ENCODE measurements at regions not wholly inside any gene's neighbourhood (a gene's known extent, or its start where the extent isn't known, plus 50 kb on each side); places are given as distances from the start of the nearest gene placed in this dataset.

DNA sequence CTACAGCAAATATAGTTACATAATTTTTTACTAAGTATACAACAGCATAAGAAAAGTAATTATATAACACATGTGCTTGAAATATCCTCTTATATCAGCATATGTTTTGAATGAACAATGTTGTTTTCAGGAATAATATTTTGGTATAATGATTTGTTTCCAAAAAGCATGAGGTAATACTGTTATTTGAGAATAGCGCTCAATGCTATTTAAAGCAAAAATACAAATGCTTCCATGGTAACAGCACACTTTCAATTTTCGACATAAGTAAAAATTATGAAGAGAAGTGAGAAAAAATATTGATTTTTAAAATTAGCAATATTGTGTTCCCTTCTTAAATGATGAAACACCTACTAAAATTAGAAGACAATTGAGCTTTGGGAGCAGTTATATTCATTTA is 715.9 kb upstream of the ATXN8OS start:
- no peak for DNase-seq

DNA sequence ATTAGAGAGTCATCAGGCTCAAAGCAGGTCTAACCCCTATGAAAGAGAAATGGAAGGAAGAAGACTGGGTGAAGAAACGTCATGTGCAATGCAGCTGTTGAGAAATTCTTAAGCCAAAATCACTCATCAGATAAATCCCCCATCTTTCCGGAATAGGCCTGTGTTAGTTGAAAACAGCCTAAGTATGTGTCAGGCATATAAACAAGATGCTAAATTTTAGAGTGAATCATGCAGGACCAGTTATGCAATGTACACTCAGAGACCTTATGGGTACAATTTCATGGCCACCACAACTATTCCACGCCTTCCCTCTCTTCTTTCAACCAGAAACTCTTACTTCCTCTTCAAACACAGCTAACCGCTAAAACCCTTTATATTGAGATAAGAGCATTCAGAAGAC is 717.7 kb upstream of the ATXN8OS start:
- no peak for DNase-seq

GRCh38 chr13:69373747-69374425 is 733.7 kb upstream of the ATXN8OS start:
- DNase-seq: no peak

- DNase-seq: no peak
Measured at GRCh38 chr13:69363360-69363759, 744.3 kb upstream of the ATXN8OS start.

- DNase-seq: no peak
Measured at GRCh38 chr13:69331245-69331644, 776.4 kb upstream of the ATXN8OS start.

- DNase-seq: peak; percentile 50
Measured at GRCh38 chr13:69324090-69324886, 783.3 kb upstream of the ATXN8OS start.

DNA sequence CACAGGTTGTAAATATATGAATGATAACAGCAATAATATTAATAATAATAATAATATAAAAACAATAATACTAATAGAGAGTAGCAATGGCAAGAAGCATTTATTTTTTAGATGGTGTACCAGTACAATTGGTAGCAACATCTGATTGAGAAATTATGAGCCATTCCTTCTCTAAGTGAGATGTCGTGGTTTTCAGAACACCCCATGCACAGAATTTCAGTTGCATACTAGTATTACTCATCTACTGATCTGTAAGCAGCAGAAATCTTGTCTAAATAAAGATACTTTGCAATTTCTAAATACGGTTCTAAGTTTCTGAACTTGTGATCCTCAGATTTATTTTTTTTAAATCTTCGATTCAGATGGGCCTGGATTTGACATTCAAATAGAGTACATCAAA is 788.0 kb upstream of the ATXN8OS start:
- no peak for DNase-seq

- no peak for DNase-seq
Measured at GRCh38 chr13:69315039-69315438, 792.6 kb upstream of the ATXN8OS start.

DNA sequence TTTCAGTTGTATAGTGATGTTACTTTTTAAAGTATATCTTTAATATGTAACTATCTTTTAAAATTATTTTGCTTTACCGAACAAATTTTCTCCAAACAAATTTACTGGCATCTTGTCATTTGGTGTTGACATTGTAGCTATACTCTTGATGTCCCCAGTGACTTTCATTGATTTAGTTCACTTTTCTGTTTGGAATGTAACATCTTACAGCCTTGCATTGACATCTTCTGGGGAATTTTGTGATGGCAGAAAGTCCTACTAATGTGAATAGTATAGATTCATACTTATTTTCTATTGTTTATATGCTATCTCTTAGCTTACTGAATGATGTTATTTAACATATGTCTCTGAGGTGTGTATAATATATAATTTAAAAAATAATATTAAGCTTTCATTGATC is 800.9 kb upstream of the ATXN8OS start:
- DNase-seq: no peak

- no peak for DNase-seq
Measured at GRCh38 chr13:69300131-69300530, 807.5 kb upstream of the ATXN8OS start.

GRCh38 chr13:69296130-69296529 is 811.5 kb upstream of the ATXN8OS start:
- no peak for DNase-seq

DNA sequence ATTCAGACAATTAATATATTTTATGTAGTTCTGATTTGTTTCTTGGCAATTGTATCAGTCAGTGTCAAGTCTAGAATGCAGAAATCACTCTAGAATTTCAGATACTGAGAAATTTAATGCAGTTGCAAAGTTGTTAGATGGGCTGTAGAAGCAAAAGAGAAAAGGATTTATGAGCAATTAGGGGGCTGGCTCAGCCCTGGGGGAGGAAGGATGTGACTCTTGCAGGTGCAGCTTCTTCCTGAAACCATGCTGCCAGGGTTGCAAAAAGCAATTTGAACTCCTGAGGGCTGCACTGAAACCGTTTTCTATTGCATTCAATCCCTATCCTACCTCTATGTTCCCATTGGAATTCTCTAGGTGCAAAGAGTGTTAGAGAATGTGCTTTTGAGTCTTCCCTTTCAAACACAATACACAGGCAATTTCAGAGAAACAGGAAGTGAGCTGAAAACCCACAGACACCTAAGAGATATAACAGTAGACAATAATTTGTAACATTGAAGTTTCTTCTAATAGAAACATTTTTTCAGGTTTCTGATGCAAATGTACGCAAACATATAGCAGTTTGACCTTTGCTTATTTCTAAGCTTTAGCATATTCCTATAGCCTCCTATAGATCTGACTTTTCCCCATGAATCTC is 814.7 kb upstream of the ATXN8OS start:
- DNase-seq: no peak

DNA sequence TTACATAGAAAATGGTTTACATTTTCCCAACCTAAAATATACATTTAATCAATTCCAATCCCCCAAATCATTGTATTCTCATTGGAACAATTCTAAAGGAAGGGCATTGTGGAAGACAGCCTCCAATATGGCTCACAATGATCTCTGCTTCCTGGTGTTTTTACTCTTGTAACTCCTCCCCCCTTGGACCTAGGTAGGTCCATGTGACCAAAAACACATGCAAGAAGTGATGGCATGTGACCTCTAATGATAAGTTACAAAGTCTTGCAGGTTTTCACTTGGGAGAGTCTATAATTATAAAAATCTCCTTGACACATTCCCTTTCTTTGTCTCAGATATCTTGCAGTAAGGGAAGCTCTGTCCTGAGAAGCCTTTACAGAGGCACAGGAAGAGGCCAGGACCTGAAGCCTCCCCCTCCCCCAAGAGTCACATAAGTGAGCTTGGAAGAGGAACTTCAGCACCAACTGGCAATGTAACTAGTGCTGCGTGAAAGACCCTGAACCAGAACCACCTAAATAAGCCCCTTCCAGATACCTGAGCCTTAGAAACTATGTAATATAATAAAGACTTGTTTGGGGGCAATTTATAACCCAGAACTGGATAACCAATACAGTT is 816.2 kb upstream of the ATXN8OS start:
- DNase-seq: no peak

- no peak for DNase-seq
Measured at GRCh38 chr13:69288026-69288425, 819.6 kb upstream of the ATXN8OS start.

DNA sequence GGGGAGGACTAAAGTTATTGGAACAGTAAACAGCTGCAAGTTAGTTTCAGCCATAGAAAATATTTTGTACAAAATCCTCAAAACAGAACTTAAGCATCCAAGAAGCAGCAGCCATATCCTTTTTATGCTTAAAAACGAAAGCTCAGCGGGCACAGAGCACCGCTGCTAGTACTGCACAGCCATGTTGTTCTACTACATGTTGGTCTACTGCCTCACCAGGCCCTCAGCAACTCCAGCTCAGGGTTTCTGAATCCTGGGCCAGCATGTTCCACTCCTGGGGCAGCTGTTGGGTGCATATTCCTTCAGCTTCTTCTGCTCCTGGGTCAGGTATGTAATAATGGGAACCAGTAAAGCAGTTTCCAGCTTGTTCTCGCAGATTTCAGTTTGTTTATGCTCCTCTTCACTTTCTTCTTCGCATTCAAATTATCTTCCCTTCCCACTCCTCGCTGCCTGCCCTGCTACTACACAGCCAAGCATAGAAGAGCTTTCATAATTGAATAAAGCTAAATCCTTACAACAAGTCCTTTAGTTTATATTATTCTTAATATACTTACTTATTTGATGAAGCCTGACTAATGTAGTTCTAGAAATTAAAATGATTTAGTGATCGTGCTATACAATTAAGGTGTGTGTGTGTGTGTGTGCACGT is 820.5 kb upstream of the ATXN8OS start:
- DNase-seq: no peak

DNA sequence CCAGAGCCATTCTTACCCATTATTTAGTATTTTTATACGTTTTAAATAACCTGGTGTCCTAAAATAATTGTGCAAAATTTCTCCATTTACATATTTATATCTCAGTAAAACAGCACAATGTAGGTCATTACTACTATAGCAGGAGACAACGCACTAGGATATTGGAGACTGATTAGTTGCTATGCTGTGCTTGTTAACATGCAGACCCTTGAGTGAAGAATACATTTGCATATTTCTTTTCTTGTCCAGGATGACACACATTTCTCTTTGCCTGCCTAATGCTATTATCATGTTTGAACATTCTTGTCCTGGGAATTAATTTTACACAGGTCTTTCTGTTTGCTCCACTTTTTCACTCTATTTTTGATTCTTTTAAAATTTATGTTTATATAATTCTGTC is 823.8 kb upstream of the ATXN8OS start:
- no peak for DNase-seq

DNA sequence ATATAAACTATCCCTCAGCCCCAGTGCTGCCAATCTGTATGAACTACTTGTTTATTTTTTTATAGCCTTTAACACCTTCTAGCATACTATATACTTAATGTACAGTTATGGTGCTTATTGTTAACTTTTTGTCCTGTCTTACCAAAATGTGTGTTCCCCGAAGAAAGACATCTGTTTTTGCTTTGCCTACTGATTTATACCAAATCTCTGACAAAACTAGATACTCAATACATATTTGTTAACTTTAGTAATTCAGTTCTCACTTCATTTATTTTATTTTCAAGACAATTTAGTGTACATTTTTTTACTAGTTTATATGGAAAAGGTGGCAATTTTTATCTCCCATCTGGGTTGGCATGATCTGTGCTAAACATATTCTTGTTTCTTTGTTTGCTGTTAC is 824.3 kb upstream of the ATXN8OS start:
- DNase-seq: no peak

GRCh38 chr13:69280399-69280798 is 827.2 kb upstream of the ATXN8OS start:
- no peak for DNase-seq

- DNase-seq: no peak
Measured at GRCh38 chr13:69279213-69279612, 828.4 kb upstream of the ATXN8OS start.

DNA sequence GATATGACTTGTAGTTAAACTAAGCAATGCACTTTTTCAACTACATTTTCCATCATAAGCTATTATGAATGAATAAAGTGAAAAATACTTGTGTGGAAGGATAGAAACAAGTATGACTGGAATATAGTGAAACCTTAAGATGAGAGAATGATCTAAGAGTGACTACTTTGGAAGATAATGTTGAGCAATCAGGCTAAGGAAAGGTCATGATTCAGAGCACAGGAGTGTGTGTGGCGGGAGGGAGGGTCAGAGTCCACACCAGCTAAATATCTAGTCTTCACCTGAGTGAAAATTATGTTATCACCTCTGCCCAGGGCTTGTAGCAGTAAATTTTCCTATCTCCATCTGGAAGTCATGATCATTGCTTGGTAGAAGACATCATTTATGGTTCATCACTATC is 833.4 kb upstream of the ATXN8OS start:
- DNase-seq: no peak

DNA sequence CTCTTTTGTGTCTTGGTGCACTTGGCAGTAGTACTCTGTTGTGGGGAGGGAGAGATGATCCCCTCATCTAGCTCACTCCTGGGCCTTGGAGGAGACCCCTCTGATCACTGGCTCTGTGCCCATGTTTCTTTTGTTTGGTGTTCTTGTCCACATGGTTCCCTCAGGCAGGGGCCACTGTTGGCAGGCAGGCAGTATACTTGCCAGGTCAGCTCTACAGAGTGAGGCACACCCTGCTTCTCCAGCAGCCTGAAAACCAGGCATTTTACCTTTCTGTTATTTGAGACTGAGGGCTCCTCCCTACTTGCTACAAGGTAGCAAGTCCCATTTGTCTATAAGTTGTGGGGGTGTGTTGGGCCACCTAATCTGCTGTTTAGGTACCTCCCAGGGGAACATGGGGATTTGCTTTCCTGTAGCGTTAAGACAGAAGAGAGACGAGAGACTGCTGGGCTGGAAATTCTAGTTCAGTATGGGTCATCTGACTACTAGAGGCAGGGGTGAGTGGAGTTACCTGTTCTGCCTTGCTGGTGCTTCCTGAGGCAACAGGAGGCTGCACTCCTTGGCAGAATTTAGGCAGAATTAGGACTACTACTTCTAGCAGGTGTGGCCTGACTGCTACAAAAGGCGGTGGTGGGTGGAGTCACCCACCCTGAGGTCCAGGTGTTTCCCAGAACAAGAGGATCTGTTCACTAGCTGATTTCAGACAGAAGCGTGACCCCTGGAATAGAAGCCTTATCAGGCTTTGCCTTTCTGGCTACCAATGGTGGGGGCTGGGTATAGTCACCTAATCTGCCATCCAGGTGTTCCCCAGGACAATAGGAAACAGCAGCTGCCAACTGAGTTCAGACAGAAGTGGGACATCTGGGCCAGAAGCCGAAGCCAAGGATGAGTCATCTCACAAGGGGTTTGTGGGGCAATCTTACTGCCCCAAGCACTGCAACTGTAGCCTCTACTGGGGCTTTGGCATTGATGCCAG is 843.0 kb upstream of the ATXN8OS start:
- DNase-seq: no peak

DNA sequence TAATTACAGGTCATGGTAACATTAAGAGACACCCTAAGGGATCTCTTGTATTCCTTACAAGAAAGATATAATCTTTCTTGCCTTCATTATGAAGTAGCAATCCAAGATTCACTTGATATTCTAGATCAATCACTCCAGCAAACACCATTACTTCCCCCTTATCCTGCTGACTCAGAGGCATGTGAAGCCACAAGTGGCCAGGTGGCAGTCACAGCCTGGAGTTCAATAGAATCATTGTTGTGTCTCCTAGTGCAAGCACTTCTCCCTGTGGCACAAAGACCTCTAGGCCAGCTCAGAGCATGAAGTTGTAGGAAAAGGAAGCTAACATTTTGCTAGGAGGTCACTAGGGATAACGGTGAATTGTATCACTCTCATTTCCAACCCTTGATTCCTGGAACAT is 864.3 kb upstream of the ATXN8OS start:
- DNase-seq: peak; percentile 11

All from SHP77 treated with DMSO at 0.1 percent for 48 hours (cell line).